NCI-H1092 treated with DMSO at 0.1 percent for 48 hours (cell line): ENCODE measurements at regions not wholly inside any gene's neighbourhood (a gene's known extent, or its start where the extent isn't known, plus 50 kb on each side); places are given as distances from the start of the nearest gene placed in this dataset.

Experiments used
- DNase-seq: peaks from one replicate; lab custom pipeline; 2025; lab: John Stamatoyannopoulos, UW

GRCh38 chrX:87727620-87728019, 210.0 kb downstream of the KLHL4 start:
- no peak for DNase-seq

GRCh38 chrX:87728024-87728423, 210.4 kb downstream of the KLHL4 start:
- DNase-seq, result no peak

GRCh38 chrX:87728459-87728858, 210.9 kb downstream of the KLHL4 start:
- no peak for DNase-seq

- no peak for DNase-seq
These were observed 214.5 kb downstream of the KLHL4 start for GRCh38 chrX:87732133-87732532.

GRCh38 chrX:87736576-87736975, 219.0 kb downstream of the KLHL4 start:
- DNase-seq, result no peak

GRCh38 chrX:87744391-87744790, 226.8 kb downstream of the KLHL4 start:
- no peak for DNase-seq

GRCh38 chrX:87755493-87755892, 237.9 kb downstream of the KLHL4 start:
- DNase-seq, result no peak

GRCh38 chrX:87788976-87789375, 271.4 kb downstream of the KLHL4 start:
- DNase-seq, result no peak

GRCh38 chrX:87798039-87798438, 280.4 kb downstream of the KLHL4 start:
- DNase-seq, result no peak

- no peak for DNase-seq
These were observed 288.4 kb downstream of the KLHL4 start for GRCh38 chrX:87805829-87806490.

- no peak for DNase-seq
These were observed 291.1 kb downstream of the KLHL4 start for GRCh38 chrX:87808576-87809243.

GRCh38 chrX:87813566-87813965, 296.0 kb downstream of the KLHL4 start:
- DNase-seq, result no peak

- DNase-seq, result no peak
These were observed 329.4 kb downstream of the KLHL4 start for GRCh38 chrX:87846956-87847355.

- no peak for DNase-seq
These were observed 355.8 kb downstream of the KLHL4 start for GRCh38 chrX:87873347-87873941.

- no peak for DNase-seq
These were observed 356.4 kb downstream of the KLHL4 start for GRCh38 chrX:87874043-87874442.

GRCh38 chrX:87878926-87879325, 361.3 kb downstream of the KLHL4 start:
- no peak for DNase-seq

GRCh38 chrX:87890437-87890836, 372.8 kb downstream of the KLHL4 start:
- DNase-seq, result no peak

GRCh38 chrX:87895421-87895820, 377.8 kb downstream of the KLHL4 start:
- no peak for DNase-seq

- no peak for DNase-seq
These were observed 378.5 kb downstream of the KLHL4 start for GRCh38 chrX:87896057-87896456.

GRCh38 chrX:87900320-87900908, 382.8 kb downstream of the KLHL4 start:
- DNase-seq, result no peak

GRCh38 chrX:87901060-87901459, 383.5 kb downstream of the KLHL4 start:
- DNase-seq, result no peak

GRCh38 chrX:87914726-87915125, 397.1 kb downstream of the KLHL4 start:
- DNase-seq, result no peak

- no peak for DNase-seq
These were observed 407.0 kb downstream of the KLHL4 start for GRCh38 chrX:87924619-87925018.
